Stomach smooth muscle (tissue), 2 donors: ENCODE measurements at regions not wholly inside any gene's neighbourhood (a gene's known extent, or its start where the extent isn't known, plus 50 kb on each side); places are given as distances from the start of the nearest gene placed in this dataset.
"Not testable (repeated sequence)": the region's sequence is repeated elsewhere in the genome, so short reads cannot be mapped to it uniquely, and the experiment has no call there.

Source experiments
- H3K27ac ChIP-seq: one replicate; pipeline ENCODE4 v1.7.0; 2013; ENCODE audit warnings: mild to moderate bottlenecking, low read length, inconsistent platforms
- H3K27me3 ChIP-seq, 2 donors: one replicate each; pipeline ENCODE4 v1.7.0; 2013; ENCODE audit warnings: low read length in 2 of 2; ENCODE audit not compliant: insufficient read depth in 2 of 2, control insufficient read depth in 1 of 2
- H3K36me3 ChIP-seq, 2 donors: one replicate each; pipeline ENCODE4 v1.7.0; 2013; ENCODE audit warnings: low read length in 2 of 2; ENCODE audit not compliant: control insufficient read depth in 2 of 2, insufficient read depth in 2 of 2
- H3K4me1 ChIP-seq: one replicate; pipeline ENCODE4 v1.7.0; 2013; ENCODE audit warnings: low read length; ENCODE audit not compliant: control insufficient read depth, insufficient read depth
- H3K4me3 ChIP-seq, 2 donors: one replicate each; pipeline ENCODE4 v1.7.0; 2013; ENCODE audit warnings: low read length in 2 of 2
- H3K9ac ChIP-seq, 2 donors: one replicate each; pipeline ENCODE4 v1.7.0; 2013; ENCODE audit warnings: low read length in 2 of 2, mild to moderate bottlenecking in 1 of 2
- H3K9me3 ChIP-seq, 2 donors: one replicate each; pipeline ENCODE4 v1.7.0; 2013; ENCODE audit warnings: low read length in 2 of 2; ENCODE audit not compliant: control insufficient read depth in 2 of 2
- donor health status: healthy.
- donor health status: Pancreatic carcinoma.

DNA sequence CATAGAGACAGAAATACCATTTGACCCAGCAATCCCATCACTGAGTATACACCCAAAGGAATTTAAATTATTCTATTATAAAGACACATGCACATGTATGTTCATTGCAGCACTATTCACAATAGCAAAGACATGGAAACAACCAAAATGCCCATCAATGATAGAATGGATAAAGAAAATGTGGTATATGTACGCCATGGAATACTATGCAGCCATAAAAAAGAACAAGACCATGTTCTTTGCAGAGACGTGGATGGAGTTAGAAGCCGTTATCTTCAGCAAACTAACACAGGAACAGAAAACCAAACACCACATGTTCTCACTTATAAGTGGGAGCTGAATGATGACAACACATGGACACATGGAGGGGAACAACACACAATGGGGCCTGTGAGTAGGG is 444.0 kb downstream of the CD83 start:
- not testable (repeated sequence) for H3K36me3 ChIP-seq, H3K9me3 ChIP-seq, H3K4me1 ChIP-seq, H3K27ac ChIP-seq, H3K9ac ChIP-seq, H3K4me3 ChIP-seq, H3K27me3 ChIP-seq

DNA sequence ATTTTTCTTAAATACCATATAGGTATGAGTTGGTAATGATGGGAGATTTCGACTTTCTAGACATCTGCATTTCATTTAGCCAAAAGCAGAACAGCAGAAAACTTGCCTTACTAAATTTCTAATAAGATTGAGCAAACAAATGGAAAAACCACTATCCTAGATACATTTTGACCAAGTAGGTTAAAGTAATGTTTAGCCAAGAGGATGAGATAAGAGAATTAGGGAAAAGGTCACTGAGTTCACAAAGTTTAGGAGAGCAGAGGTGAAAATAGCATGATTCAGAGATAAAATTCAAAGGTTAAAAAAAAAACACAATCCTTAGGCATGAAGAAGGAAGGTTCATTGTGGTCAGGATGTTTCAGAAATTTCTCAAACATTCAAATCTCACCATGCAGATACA is 450.3 kb downstream of the CD83 start:
- H3K27ac ChIP-seq: no peak overlapping the region
- H3K4me3 ChIP-seq: no peak overlapping the region
- no peak overlapping the region for H3K9ac ChIP-seq
- H3K27me3 ChIP-seq: no peaks in the 10 kb centered on the region
- no peaks in the 10 kb centered on the region for H3K4me1 ChIP-seq
- no peaks in the 10 kb centered on the region for H3K36me3 ChIP-seq
- no peaks in the 10 kb centered on the region for H3K9me3 ChIP-seq

DNA sequence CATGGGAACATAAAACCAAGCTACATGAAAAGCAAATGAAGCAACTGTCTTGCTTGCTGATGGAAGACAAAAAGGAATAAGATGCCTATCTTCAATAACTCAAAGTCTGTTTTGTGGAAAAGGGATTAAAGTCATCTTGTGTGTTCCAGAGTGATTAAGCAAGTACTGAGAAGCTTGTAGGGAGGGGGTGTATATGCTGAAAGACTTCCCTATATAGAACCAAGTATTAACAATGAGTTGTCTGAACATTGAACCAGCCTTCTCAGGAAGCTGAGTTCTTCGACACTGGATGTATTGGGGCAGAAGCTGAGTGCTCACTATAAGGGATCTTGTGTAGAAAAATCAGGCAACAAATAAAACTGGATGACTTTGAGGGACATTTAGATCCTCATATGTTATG is 451.8 kb downstream of the CD83 start:
- Histone ChIP-seq H3K4me1 (no peaks in the 10 kb centered on the region), H3K9me3 (no peaks in the 10 kb centered on the region), H3K9ac (no peak overlapping the region), H3K27me3 (no peaks in the 10 kb centered on the region), H3K4me3 (no peak overlapping the region), H3K36me3 (no peaks in the 10 kb centered on the region), H3K27ac (no peak overlapping the region)

DNA sequence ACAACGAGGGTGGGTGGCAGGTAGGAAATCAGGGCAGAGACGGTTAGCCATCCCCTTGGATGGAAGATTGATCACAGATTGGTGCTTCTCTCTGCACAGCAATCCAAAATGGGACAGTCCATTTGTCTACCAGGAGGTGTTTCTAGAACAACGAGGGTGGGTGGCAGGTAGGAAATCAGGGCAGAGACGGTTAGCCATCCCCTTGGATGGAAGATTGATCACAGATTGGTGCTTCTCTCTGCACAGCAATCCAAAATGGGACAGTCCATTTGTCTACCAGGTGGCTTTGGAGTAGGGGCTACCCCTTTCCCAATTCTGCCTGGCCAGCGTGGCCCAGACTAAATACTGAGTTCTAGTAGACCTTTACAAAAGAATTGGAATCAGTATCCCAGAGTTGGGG is 452.3 kb downstream of the CD83 start:
- H3K4me1 ChIP-seq: not testable (repeated sequence)

DNA sequence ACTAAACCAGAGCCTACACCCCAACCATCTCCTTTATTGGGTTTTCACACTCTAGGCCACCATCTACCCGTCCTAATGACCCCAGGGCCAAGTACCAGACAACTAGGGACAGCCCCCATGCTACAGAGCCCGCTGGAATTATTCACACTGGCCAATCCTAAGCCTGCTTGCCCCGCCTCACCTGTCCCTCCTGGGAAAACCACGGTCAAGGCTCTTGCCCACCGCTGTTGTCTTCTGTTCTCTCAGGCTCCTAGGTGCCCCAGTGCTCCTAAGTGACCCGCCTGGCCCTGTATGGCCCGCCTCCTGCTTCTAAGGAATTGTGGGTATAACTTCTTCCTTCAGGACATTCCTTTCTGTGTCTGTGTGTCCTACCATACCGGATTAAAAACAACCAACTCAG is 453.4 kb downstream of the CD83 start:
- no peaks in the 10 kb centered on the region for H3K9me3 ChIP-seq
- no peaks in the 10 kb centered on the region for H3K27me3 ChIP-seq
- H3K36me3 ChIP-seq: no peaks in the 10 kb centered on the region
- H3K4me3 ChIP-seq: no peak overlapping the region
- no peak overlapping the region for H3K27ac ChIP-seq
- H3K9ac ChIP-seq: no peak overlapping the region
- H3K4me1 ChIP-seq: no peaks in the 10 kb centered on the region

More for the DNA sequence above, 452.3 kb downstream of the CD83 start:
- H3K27me3 ChIP-seq, H3K9me3 ChIP-seq, H3K4me3 ChIP-seq, H3K9ac ChIP-seq, H3K36me3 ChIP-seq, H3K27ac ChIP-seq: not testable (repeated sequence)

DNA sequence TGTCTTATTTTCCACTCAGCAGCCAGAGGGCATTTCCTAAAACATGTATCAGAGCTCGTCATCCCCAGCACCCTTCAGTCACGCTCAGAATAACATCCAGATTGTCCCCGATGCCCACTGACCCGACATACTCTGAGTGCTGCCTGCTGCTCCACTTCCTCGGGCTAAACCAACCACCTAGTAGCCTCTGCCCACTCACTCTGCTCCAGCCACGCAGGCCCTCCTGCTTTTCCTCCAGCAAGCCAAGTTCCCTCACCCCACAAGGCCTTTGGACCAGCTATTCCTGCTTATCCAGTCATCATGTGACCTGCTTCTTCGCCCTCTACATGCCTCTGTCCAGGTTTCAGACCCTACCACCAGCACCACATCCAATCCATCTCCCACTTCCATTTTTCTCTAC is 454.2 kb downstream of the CD83 start:
- no peaks in the 10 kb centered on the region for H3K36me3 ChIP-seq
- H3K4me3 ChIP-seq: no peak overlapping the region
- no peaks in the 10 kb centered on the region for H3K27me3 ChIP-seq
- no peak overlapping the region for H3K9ac ChIP-seq
- H3K4me1 ChIP-seq: no peaks in the 10 kb centered on the region
- H3K9me3 ChIP-seq: no peaks in the 10 kb centered on the region
- no peak overlapping the region for H3K27ac ChIP-seq

DNA sequence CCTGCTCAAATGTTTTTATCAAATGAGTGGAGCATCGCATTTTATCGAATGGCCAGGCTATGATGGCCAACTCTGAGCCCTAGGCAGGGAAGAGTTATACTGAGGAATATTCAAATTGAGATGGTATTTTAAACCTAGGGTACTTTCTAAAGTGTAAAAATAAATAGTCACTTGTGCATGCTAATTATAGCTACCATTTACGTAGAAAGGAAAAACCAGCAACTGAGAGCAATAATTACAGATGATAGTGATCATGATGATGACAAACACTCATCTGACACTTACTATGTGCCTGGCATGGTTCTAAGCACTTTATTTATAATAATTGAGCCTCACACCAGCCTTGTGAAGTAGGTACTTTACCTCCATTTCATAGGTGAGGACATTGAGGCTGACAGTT is 455.7 kb downstream of the CD83 start:
- Histone ChIP-seq H3K4me3 (no peak overlapping the region), H3K9me3 (no peaks in the 10 kb centered on the region), H3K9ac (no peak overlapping the region), H3K36me3 (no peaks in the 10 kb centered on the region), H3K27ac (no peak overlapping the region), H3K4me1 (no peaks in the 10 kb centered on the region), H3K27me3 (no peaks in the 10 kb centered on the region)

DNA sequence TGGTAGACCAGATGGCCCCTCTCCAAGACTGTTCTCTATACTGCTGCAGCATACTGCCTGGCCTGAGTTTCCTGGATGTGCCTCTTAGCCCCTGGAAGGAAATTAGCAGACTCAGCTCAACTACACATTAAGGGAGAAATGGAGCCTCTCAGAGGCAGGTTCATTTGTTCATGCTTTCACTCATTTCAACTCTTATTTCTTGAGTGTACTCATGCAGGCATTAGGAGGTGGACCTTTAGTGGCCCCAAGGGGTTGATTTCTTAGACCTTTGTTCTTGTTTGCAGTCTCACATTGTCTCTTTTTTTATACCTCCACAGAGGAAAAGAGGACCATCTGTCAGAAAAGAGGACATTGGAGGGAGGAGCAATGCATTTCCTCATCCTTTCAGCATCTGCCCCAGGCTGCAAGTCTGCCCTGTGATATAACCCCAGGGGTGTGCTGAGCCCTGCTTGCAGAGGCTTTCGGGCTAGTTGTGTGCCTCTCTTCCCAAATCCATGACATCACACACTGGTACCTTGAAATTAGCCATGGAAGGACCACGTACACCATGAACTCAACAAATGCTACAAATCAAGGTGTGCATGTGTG is 456.2 kb downstream of the CD83 start:
- no peaks in the 10 kb centered on the region for H3K36me3 ChIP-seq
- no peak overlapping the region for H3K4me3 ChIP-seq
- no peak overlapping the region for H3K27ac ChIP-seq
- no peak overlapping the region for H3K9ac ChIP-seq
- H3K27me3 ChIP-seq: no peaks in the 10 kb centered on the region
- H3K4me1 ChIP-seq: no peaks in the 10 kb centered on the region
- H3K9me3 ChIP-seq: no peaks in the 10 kb centered on the region

DNA sequence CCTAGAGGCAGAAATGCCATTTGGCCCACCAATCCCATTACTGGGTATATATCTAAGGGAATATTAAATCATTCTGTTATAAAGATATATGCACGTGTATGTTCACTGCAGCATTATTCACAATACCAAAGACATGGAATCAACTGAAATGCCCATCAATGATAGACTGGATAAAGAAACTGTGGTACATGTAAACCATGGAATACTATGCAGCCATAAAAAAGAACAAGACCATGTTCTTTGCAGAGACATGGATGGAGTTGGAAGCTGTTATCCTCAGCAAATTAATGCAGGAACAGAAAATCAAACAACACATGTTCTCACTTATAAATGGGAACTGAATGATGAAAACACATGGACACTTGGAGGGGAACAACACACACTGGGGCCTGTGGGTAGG is 458.4 kb downstream of the CD83 start:
- H3K4me1 ChIP-seq: no peaks in the 10 kb centered on the region
- no peaks in the 10 kb centered on the region for H3K27me3 ChIP-seq
- no peak overlapping the region for H3K9ac ChIP-seq
- no peaks in the 10 kb centered on the region for H3K36me3 ChIP-seq
- H3K9me3 ChIP-seq: no peaks in the 10 kb centered on the region
- H3K4me3 ChIP-seq: no peak overlapping the region
- no peak overlapping the region for H3K27ac ChIP-seq

DNA sequence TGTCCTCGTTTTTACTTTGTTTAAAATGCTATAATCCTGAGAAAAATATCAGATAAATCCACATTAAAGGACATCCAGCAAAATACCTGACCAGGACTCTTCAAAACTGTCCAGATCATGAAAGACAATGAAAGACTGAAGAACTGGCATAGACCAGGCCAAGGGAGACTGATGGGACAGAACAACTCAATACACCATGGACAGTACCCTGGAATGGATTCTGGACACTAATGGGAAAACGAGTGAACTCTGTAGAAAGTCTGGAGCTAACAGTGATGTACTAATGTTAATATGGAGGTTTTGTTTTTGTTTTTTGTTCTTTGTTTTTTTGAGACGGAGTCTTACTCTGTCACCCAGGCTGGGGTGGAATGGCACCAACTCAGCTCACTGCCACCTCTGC is 461.4 kb downstream of the CD83 start:
- H3K36me3 ChIP-seq: no peaks in the 10 kb centered on the region
- no peaks in the 10 kb centered on the region for H3K9me3 ChIP-seq
- H3K9ac ChIP-seq: no peak overlapping the region
- H3K4me3 ChIP-seq: no peak overlapping the region
- no peak overlapping the region for H3K27ac ChIP-seq
- no peaks in the 10 kb centered on the region for H3K27me3 ChIP-seq
- H3K4me1 ChIP-seq: no peaks in the 10 kb centered on the region

DNA sequence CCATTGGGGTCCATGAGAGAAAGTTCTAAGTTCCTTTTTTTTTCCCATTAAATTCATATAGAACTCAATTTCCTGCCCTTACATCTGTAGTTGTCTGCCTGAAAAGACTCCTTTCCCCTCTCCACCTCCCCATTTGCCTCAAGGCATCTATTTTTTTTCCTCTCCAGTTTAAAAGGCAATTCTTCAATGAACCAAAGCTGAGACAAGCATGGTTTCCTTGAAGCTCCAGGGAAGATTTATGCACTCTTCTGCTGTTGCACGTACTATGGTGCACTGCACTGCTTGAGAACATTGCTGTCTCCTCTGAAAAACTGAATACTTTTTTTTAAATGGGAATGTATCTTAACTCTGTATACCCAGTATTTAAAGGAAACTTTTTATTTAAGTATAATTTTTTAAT is 465.2 kb downstream of the CD83 start:
- H3K4me1 ChIP-seq: no peaks in the 10 kb centered on the region
- H3K27ac ChIP-seq: no peak overlapping the region

More for the DNA sequence above, 465.2 kb downstream of the CD83 start:
- H3K36me3 ChIP-seq: no peaks in the 10 kb centered on the region
- no peak overlapping the region for H3K4me3 ChIP-seq
- H3K9ac ChIP-seq: no peak overlapping the region
- no peaks in the 10 kb centered on the region for H3K27me3 ChIP-seq
- no peaks in the 10 kb centered on the region for H3K9me3 ChIP-seq
